HUES48 (cell line): ENCODE measurements at regions not wholly inside any gene's neighbourhood (a gene's known extent, or its start where the extent isn't known, plus 50 kb on each side); places are given as distances from the start of the nearest gene placed in this dataset.
"Not testable (repeated sequence)": the region's sequence is repeated elsewhere in the genome, so short reads cannot be mapped to it uniquely, and the experiment has no call there.

Source experiments
- H3K27ac ChIP-seq: one replicate; pipeline ENCODE4 v1.7.0; 2013; ENCODE audit warnings: low read depth, low read length, inconsistent platforms
- H3K27me3 ChIP-seq: 2 replicates; pipeline ENCODE4 v1.6.1; 2013; ENCODE audit warnings: mild to moderate bottlenecking, low read length; ENCODE audit not compliant: control insufficient read depth, insufficient read depth
- H3K36me3 ChIP-seq: 2 replicates; pipeline ENCODE4 v1.6.1; 2013; ENCODE audit warnings: low read length; ENCODE audit not compliant: control insufficient read depth, insufficient read depth
- H3K4me1 ChIP-seq: 2 replicates; pipeline ENCODE4 v1.6.1; 2013; ENCODE audit warnings: mild to moderate bottlenecking, low read length; ENCODE audit not compliant: control insufficient read depth, insufficient read depth
- H3K4me3 ChIP-seq: 2 replicates; pipeline ENCODE4 v1.5.1; 2013; ENCODE audit warnings: mild to moderate bottlenecking, low read depth, low read length
- H3K9ac ChIP-seq: 2 replicates; pipeline ENCODE4 v1.6.1; 2013; ENCODE audit warnings: mild to moderate bottlenecking, low read depth, low read length, moderate library complexity
- H3K9me3 ChIP-seq: 2 replicates; pipeline ENCODE4 v1.6.1; 2013; ENCODE audit warnings: low read length; ENCODE audit not compliant: control insufficient read depth, insufficient read depth

DNA sequence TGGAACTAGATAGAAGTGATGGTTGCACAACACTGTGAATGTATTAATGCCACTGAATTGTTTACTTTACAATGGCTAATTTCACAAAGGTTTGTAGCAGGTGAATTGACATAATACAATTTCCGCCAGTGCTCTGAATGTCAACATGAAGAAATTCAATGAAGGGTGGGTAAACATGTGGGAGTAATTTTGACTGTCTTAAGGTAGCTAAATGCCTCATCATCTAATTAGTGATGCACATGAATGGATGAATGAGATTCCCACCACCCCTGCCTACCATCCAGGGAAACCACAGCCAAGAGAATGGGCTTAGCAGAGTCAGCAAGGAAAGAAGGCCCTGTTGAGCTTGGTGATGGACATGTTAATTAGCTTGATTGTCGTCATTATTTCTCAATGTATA lies 275.3 kb downstream of the ALDH8A1 start:
- peaks cover 11% of the 10 kb centered on the region for H3K4me1 ChIP-seq
- no peaks in the 10 kb centered on the region for H3K36me3 ChIP-seq
- H3K27ac ChIP-seq, result no peak overlapping the region

DNA sequence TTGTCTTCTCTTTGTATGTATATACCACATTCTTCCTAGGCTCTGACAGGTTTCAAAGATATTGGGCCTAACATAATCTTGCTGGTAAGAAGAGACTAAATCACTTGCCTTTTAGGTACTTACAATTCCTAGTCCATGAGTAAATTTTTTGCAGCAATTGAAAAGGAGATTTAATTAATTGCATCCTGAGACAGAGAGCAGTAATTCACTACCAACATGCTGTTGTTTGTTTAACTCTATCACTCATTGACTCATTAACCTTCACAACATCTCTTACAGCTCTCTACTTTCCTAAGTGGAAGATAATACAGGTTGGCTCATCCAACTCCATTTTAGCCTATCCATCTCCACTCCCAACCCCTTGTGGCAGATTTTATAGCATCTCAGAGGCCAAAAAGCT lies 280.4 kb downstream of the ALDH8A1 start:
- no peaks in the 10 kb centered on the region for H3K27me3 ChIP-seq

More for the DNA sequence above, 275.3 kb downstream of the ALDH8A1 start:
- Histone ChIP-seq H3K9ac (no peak overlapping the region), H3K9me3 (no peaks in the 10 kb centered on the region), H3K4me3 (no peak overlapping the region), H3K27me3 (no peaks in the 10 kb centered on the region)

DNA sequence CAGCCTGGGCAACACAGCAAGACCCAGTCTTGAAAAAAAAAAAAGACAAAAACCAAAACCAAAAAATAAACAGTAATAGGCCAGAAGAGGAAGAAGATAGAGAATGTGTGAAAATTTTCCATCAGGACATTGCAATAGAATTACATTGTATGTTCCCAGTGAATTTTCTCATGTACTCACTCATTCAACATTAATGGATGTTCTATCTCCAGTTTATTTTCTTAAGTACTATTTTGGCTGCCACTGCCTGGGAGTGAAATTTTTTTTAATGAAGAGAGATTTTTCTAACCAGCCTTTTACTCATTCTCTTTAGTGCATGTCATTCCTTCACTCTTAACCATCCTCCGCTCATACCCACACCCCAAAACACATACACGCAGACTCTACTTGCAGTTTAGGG lies 282.8 kb downstream of the ALDH8A1 start:
- no peaks in the 10 kb centered on the region for H3K9me3 ChIP-seq
- no peaks in the 10 kb centered on the region for H3K4me1 ChIP-seq
- no peak overlapping the region for H3K27ac ChIP-seq
- H3K27me3 ChIP-seq, result no peaks in the 10 kb centered on the region
- H3K4me3 ChIP-seq, result no peak overlapping the region
- no peak overlapping the region for H3K9ac ChIP-seq
- no peaks in the 10 kb centered on the region for H3K36me3 ChIP-seq

More for the DNA sequence above, 280.4 kb downstream of the ALDH8A1 start:
- Histone ChIP-seq H3K27ac (no peak overlapping the region), H3K36me3 (no peaks in the 10 kb centered on the region), H3K9me3 (no peaks in the 10 kb centered on the region), H3K4me1 (peaks cover 2% of the 10 kb centered on the region; the same call in 1 of the 2 replicates), H3K9ac (no peak overlapping the region), H3K4me3 (no peak overlapping the region)

DNA sequence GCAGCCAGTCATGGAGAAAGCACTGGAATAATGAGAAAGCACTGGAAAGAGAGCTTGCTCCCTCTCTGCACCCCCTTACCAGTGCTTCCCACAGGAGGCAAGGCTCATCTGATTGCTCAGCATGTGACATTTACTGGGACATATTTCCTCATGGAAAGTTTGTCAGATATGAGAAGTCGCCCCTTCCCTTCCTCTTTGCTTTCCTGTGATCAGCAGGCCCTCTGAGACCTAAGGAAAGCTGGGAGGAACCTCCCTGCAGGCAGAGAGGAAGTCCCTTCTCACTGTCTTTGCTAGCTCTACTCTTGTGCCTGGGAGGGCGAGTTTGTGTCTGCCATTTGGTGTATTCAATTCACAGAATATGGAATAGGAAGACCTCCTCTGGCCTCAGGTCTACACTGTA lies 283.8 kb downstream of the ALDH8A1 start:
- Histone ChIP-seq H3K36me3 (no peaks in the 10 kb centered on the region), H3K4me3 (no peak overlapping the region), H3K27ac (no peak overlapping the region), H3K9ac (no peak overlapping the region), H3K9me3 (no peaks in the 10 kb centered on the region), H3K4me1 (no peaks in the 10 kb centered on the region), H3K27me3 (no peaks in the 10 kb centered on the region)

DNA sequence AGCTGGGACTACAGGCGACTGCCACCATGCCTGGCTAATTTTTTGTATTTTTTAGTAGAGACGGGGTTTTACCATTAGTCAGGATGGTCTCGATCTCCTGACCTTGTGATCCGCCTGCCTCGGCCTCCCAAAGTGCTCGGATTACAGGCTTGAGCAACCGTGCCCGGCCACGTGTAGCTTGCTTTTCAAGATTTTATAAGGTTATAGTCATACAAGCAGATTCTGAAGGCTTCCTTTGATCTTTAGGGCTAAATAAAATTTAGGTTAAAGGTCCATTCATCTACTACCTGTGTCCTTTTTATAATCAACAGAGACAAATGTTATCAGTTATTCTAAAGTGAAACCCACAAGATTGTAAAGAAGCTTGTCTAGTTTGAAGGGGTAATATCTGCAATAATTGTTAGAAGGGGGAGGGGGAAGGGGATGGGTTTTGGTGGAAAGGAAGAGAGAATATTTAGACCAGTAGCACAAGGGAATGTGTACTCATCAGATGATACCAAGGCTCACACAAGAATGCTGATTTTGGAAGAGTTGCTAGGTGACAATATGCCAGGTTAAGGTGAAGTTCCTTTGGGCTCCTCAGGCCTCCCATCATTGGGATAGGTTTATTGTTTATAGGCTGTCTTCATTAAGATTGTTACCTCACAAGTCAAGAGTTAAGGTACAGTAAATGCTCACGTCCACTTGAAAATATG lies 284.7 kb downstream of the ALDH8A1 start:
- Histone ChIP-seq H3K9me3 (no peaks in the 10 kb centered on the region), H3K36me3 (no peaks in the 10 kb centered on the region), H3K4me1 (no peaks in the 10 kb centered on the region), H3K9ac (no peak overlapping the region), H3K27ac (no peak overlapping the region), H3K27me3 (no peaks in the 10 kb centered on the region), H3K4me3 (no peak overlapping the region)

DNA sequence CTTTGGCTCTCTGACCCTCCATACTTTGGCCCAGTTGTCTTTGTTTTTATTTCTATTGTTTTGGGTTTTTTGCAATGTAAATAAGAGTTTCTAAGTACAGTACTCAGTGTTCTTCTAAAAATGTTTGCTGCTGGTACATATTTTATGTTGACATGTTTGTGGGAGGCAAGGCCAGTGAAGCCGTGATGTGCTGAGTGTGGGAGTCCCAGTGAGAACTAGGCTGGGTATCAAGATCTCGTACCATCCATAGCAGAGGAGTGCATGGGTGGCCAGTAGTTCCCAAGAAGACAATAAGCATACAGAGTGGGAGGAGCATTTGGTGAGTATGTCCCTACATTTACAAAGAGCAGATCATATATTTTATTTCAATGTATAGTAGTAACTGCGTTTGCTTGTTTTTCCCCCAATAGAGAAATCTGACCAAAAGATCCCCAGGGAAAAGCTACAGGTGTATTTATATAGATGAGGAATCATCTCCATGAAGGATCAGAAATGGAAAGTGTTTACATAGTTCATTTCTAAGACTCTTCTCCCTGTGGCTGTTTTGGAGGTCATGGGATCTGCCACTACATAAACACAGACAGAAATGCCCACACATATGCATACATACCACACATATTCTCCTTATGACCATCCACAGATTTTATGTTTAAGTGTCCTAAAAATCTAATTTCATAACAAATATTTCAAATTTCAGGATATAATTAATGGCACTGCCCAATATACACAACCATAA lies 285.9 kb downstream of the ALDH8A1 start:
- Histone ChIP-seq H3K36me3 (no peaks in the 10 kb centered on the region), H3K27me3 (no peaks in the 10 kb centered on the region), H3K4me1 (no peaks in the 10 kb centered on the region), H3K9ac (no peak overlapping the region), H3K27ac (no peak overlapping the region), H3K9me3 (no peaks in the 10 kb centered on the region), H3K4me3 (no peak overlapping the region)

DNA sequence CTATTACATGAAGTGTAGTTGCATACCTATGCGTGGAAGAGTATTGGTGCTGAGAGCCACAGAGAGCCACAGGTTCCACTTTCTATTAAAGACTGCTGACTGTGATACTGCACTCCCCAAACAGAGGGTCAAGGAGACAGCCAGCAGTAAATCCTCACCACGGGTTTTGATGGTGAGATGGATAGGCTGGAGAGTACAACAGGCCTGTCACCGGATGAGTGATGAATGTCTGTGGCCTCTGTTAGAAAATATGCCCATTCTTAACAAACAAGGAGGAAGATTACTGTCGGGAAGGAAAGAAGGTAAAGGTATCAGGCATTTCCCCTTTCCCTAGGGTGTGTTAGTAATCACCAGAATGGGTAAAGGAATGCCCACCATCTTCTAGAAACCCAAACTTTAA lies 286.5 kb downstream of the ALDH8A1 start:
- Histone ChIP-seq H3K36me3 (no peaks in the 10 kb centered on the region), H3K9me3 (no peaks in the 10 kb centered on the region), H3K27me3 (no peaks in the 10 kb centered on the region), H3K4me1 (no peaks in the 10 kb centered on the region), H3K27ac (no peak overlapping the region), H3K4me3 (no peak overlapping the region), H3K9ac (no peak overlapping the region)

DNA sequence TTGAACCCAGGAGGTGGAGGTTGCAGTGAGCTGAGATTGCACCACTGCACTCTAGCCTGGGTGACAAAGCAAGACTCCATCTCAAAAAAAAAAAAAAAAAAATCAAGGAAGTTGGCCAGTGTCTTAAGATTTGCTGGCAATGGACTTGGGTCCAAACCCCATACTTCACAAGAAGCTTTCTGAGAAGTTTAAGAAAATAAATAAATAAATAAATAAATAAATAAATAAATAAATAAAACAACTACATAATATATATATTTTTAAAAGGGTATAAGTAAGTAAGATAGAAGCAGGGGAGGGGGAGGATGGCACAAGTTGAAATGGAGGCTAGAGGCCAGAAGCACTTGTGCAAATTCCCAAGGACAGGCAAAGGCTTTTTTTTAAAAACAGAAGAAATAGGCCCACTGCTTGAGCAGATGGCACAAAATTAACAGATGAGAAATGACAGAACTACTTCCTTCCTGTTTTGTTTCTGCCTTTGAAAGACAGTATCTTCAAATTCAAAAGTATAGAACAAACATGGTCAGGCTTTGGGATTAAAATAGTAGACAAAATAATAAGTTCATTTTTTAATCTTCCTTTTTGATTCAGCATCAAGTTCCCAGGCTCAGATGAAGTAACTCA lies 287.7 kb downstream of the ALDH8A1 start:
- H3K4me3 ChIP-seq, result no peak overlapping the region
- no peak overlapping the region for H3K9ac ChIP-seq
- no peaks in the 10 kb centered on the region for H3K36me3 ChIP-seq
- H3K27ac ChIP-seq, result no peak overlapping the region
- H3K27me3 ChIP-seq, result no peaks in the 10 kb centered on the region
- no peaks in the 10 kb centered on the region for H3K4me1 ChIP-seq
- no peaks in the 10 kb centered on the region for H3K9me3 ChIP-seq

DNA sequence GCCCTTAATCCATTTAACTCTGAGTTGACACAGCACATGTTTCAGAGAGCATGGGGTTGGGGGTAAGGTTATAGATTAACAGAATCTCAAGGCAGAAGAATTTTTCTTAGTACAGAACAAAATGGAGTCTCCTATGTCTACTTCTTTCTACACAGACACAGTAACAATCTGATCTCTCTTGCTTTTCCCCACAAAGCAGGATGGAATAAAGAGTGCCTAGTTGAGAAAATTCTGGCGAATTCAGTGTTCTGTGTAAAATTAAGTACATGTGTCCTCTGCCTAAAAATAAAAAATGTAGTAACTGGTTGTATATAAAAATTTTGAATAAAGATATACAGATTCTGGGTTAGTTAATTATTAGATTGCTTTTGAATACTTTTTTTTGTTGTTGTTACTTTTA lies 290.0 kb downstream of the ALDH8A1 start:
- H3K9me3 ChIP-seq, H3K4me1 ChIP-seq, H3K36me3 ChIP-seq, H3K27ac ChIP-seq, H3K4me3 ChIP-seq, H3K27me3 ChIP-seq, H3K9ac ChIP-seq: not testable (repeated sequence)

DNA sequence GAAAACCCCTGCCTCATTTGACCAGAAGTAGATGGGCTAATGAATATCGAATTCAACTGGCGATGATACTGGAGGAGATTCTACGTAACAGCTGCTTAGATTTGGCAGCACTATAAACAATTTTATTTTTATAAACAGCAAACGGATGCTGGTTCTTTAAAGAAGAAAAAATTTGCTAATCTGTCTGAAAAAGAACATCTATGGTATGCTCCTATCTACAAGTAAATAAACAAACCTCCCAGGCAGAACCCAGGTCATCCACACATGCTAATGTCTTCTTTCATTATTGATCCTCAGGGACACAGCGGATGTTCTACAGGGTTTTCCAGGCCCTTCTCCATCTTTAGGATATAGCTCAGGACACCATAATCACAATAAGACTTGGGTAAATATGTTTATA lies 291.3 kb downstream of the ALDH8A1 start:
- no peaks in the 10 kb centered on the region for H3K36me3 ChIP-seq
- H3K4me1 ChIP-seq, result no peaks in the 10 kb centered on the region
- H3K9ac ChIP-seq, result no peak overlapping the region
- H3K27ac ChIP-seq, result no peak overlapping the region
- H3K27me3 ChIP-seq, result no peaks in the 10 kb centered on the region
- no peak overlapping the region for H3K4me3 ChIP-seq
- H3K9me3 ChIP-seq, result no peaks in the 10 kb centered on the region
